NB4 (cell line): ENCODE measurements at regions not wholly inside any gene's neighbourhood (a gene's known extent, or its start where the extent isn't known, plus 50 kb on each side); places are given as distances from the start of the nearest gene placed in this dataset.

Source experiments
- DNase-seq: peaks from one replicate; pipeline ENCODE4 v3.0.0; 2010; ENCODE audit warnings: low read depth
- H3K4me3 ChIP-seq: one replicate; pipeline ENCODE4 v1.5.1; 2011; ENCODE audit warnings: mild to moderate bottlenecking, low read depth, low read length, moderate library complexity
- CTCF ChIP-seq: IDR thresholded peaks from one replicate; pipeline ENCODE4 v1.5.1; 2012; ENCODE audit warnings: low read depth, low read length
- MAX ChIP-seq: IDR thresholded peaks from 2 replicates; pipeline ENCODE4 v1.6.1; 2011; ENCODE audit warnings: low read depth, low read length
- MYC ChIP-seq: IDR thresholded peaks from 2 replicates; pipeline ENCODE4 v1.6.1; 2011; ENCODE audit warnings: low read depth, low read length
- POLR2A ChIP-seq: IDR thresholded peaks from 2 replicates; pipeline ENCODE4 v1.6.1; 2011; ENCODE audit warnings: mild to moderate bottlenecking; ENCODE audit not compliant: insufficient read length; ENCODE audit errors: extremely low read depth

- no peak overlapping the region for H3K4me3 ChIP-seq
- peak; percentile 37 for DNase-seq
- TF ChIP-seq MYC = no peak
These were observed 227.3 kb upstream of the C2CD4B start for GRCh38 chr15:62392376-62392775.

GRCh38 chr15:62393196-62393595 lies 228.1 kb upstream of the C2CD4B start:
- DNase-seq = no peak
- TF ChIP-seq POLR2A (no peak), MAX (no peak), MYC (no peak), CTCF (no peak)
- no peak overlapping the region for H3K4me3 ChIP-seq

- DNase-seq = no peak
- H3K4me3 ChIP-seq = no peak overlapping the region
- TF ChIP-seq MAX (no peak), MYC (no peak), CTCF (no peak), POLR2A (no peak)
These were observed 229.0 kb upstream of the C2CD4B start for GRCh38 chr15:62394079-62394478.

- no peak overlapping the region for H3K4me3 ChIP-seq
- TF ChIP-seq MAX (no peak), CTCF (no peak), MYC (no peak), POLR2A (no peak)
- DNase-seq = no peak
These were observed 235.7 kb upstream of the C2CD4B start for GRCh38 chr15:62400778-62401177.

- H3K4me3 ChIP-seq = no peak overlapping the region
- DNase-seq = no peak
- TF ChIP-seq MAX (no peak), CTCF (no peak), MYC (no peak), POLR2A (no peak)
These were observed 237.6 kb upstream of the C2CD4B start for GRCh38 chr15:62402687-62403086.

- TF ChIP-seq MAX = no peak
- no peak for TF ChIP-seq POLR2A
- TF ChIP-seq CTCF = no peak
- no peak for TF ChIP-seq MYC
- no peak for DNase-seq
These were observed 238.2 kb upstream of the C2CD4B start for GRCh38 chr15:62403164-62403809.

More at GRCh38 chr15:62403164-62403809, 238.2 kb upstream of the C2CD4B start:
- no peak overlapping the region for H3K4me3 ChIP-seq
